HUES6 (cell line): ENCODE measurements at regions not wholly inside any gene's neighbourhood (a gene's known extent, or its start where the extent isn't known, plus 50 kb on each side); places are given as distances from the start of the nearest gene placed in this dataset.
"Not testable (repeated sequence)": the region's sequence is repeated elsewhere in the genome, so short reads cannot be mapped to it uniquely, and the experiment has no call there.

Experiments used
- H3K27ac ChIP-seq: 2 replicates; pipeline ENCODE4 v1.7.0; 2013; ENCODE audit warnings: low read depth, mild to moderate bottlenecking, low read length, inconsistent platforms
- H3K27me3 ChIP-seq: 2 replicates; pipeline ENCODE4 v1.6.1; 2013; ENCODE audit warnings: low read length; ENCODE audit not compliant: control insufficient read depth, insufficient read depth
- H3K36me3 ChIP-seq: 2 replicates; pipeline ENCODE4 v1.6.1; 2013; ENCODE audit warnings: low read length; ENCODE audit not compliant: control insufficient read depth, insufficient read depth
- H3K4me1 ChIP-seq: 2 replicates; pipeline ENCODE4 v1.6.1; 2013; ENCODE audit warnings: low read length; ENCODE audit not compliant: control insufficient read depth, insufficient read depth
- H3K4me3 ChIP-seq: 2 replicates; pipeline ENCODE4 v1.5.1; 2013; ENCODE audit warnings: low read depth, low read length
- H3K9ac ChIP-seq: one replicate; pipeline ENCODE4 v1.6.1; 2013; ENCODE audit warnings: mild to moderate bottlenecking, low read length
- H3K9me3 ChIP-seq: 2 replicates; pipeline ENCODE4 v1.6.1; 2013; ENCODE audit warnings: low read depth, low read length; ENCODE audit not compliant: control insufficient read depth, insufficient read depth

DNA sequence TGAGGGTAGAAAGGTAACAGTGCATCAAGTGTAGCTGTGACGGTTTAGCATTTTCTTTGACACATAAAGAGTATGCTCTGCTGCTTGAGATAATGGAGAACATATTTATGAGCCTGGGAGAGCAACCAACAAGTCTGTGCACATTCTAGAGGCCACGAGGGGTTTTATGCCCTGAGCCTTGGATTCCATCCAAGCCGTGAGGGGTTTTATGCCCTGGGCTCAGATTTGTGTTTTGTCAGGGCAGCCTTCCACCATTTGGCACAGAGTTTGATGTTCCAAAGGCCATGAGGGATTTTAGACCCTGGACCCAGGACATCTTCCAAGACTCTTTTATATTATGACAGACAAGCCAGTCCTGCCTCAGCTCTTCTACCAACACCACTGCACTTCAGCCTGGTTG, 106.4 kb downstream of the ZNF486 start:
- H3K4me3 ChIP-seq: no peak overlapping the region
- H3K36me3 ChIP-seq: no peaks in the 10 kb centered on the region
- H3K27ac ChIP-seq: no peak overlapping the region
- no peaks in the 10 kb centered on the region for H3K27me3 ChIP-seq
- no peak overlapping the region for H3K9ac ChIP-seq
- no peaks in the 10 kb centered on the region; the same call in 1 of the 2 replicates for H3K4me1 ChIP-seq
- H3K9me3 ChIP-seq: peaks cover 8% of the 10 kb centered on the region; the same call in 1 of the 2 replicates

DNA sequence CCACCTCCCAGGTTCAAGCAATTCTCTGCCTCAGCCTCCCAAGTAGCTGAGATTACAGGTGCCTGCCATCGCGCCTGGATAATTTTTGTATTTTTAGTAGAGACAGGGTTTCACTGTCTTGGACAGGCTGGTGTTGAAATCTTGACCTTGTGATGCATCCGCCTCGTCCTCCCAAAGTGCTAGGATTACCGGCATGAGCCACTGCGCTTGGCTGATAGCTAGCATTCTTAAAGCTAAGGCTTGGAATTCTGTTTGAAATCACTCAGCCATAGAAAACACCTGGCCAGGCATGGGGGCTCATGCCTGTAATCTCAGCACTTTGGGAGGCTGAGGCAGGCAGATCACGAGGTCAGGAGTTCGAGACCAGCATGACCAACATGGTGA, 105.6 kb downstream of the ZNF486 start:
- H3K9ac ChIP-seq, H3K9me3 ChIP-seq, H3K4me1 ChIP-seq: not testable (repeated sequence)

DNA sequence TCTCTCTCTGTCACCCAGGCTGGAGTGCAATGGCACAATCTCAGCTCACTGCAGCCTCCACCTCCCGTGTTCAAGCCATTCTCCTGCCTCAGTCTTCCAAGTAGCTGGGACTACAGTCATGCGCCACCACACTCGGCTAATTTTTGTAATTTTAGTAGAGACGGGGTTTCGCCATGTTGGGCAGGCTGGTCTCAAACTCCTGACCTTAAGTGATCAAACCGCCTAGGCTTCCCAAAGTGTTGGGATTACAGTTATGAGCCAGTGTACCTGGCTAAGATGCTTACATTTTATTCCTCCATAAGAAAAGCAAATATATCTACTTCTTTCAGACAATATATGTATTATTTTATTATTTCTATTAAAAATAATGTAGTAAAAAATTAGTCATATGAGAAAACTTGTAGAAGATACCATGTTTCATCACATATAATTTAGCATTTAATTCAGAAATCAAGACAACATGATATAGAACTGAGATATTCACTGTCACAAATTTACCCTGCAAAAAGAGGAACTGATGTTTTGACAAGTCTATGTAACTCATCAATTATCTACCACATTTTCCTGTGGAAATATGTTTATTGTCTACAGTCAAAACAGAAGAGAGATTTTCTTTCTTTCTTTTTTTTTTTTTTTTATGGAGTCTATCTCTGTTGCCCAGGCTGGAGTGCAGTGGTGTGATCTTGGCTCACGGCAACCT, 105.1 kb downstream of the ZNF486 start:
- not testable (repeated sequence) for H3K27me3 ChIP-seq, H3K9me3 ChIP-seq, H3K4me1 ChIP-seq, H3K36me3 ChIP-seq, H3K27ac ChIP-seq, H3K9ac ChIP-seq, H3K4me3 ChIP-seq

More for the DNA sequence above, 105.6 kb downstream of the ZNF486 start:
- not testable (repeated sequence) for H3K4me3 ChIP-seq, H3K36me3 ChIP-seq, H3K27ac ChIP-seq, H3K27me3 ChIP-seq

DNA sequence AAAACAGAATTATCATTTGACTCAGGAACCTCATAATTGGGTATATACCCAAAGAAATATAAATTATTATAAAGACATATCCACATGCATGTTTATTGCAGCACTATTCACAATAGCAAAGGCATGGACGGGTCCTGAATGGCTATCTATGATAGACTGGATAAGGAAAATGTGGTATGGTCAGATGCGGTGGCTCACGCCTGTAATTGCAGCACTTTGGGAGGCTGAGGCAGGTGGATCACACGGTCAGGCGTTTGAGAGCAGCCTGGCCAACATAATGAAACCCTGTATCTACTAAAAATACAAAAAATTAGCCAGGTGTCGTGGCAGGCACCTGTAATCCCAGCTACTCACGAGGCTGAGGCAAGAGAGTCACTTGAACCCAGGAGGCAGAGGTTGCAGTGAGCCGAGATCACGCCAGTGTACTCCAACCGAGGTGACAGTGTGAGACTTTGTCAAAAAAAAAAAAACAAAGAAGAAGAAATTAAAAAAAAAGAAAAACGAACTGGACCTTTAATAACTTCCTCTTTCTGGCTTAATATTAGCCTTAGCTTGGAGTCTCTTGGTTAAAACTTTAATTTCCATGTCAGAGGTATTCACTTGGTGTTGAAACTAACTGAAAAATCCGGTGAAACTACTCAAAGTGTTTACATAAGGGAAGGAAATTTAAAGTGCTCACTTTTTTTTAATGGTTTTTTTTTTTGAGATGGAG, 104.4 kb downstream of the ZNF486 start:
- H3K9me3 ChIP-seq: peaks cover 8% of the 10 kb centered on the region; the same call in 1 of the 2 replicates
- H3K4me3 ChIP-seq: no peak overlapping the region
- H3K4me1 ChIP-seq: no peaks in the 10 kb centered on the region; the same call in 1 of the 2 replicates
- no peaks in the 10 kb centered on the region for H3K36me3 ChIP-seq
- H3K9ac ChIP-seq: no peak overlapping the region
- H3K27ac ChIP-seq: no peak overlapping the region
- no peaks in the 10 kb centered on the region for H3K27me3 ChIP-seq

DNA sequence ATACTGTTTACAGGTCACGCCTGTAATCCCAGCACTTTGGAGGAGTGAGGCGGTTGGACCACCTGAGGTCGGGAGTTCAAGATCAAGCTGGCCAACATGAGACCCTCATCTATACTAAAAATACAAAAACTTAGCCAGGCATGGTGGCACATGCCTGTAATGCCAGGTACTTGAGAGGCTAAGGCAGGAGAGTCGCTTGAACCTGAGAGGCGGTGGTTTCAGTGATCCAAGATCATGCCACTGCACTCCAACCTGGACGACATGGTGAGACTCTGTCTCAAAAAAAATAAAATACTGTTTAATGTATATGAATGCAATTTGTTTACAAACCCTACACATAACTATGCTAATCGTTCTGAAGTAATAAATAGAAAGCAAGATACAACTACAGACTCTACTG, 102.4 kb downstream of the ZNF486 start:
- Histone ChIP-seq H3K36me3 (no peaks in the 10 kb centered on the region), H3K27me3 (no peaks in the 10 kb centered on the region), H3K9me3 (peaks cover 4% of the 10 kb centered on the region; the same call in 1 of the 2 replicates), H3K9ac (no peak overlapping the region), H3K4me3 (no peak overlapping the region), H3K4me1 (no peaks in the 10 kb centered on the region; the same call in 1 of the 2 replicates), H3K27ac (no peak overlapping the region)

DNA sequence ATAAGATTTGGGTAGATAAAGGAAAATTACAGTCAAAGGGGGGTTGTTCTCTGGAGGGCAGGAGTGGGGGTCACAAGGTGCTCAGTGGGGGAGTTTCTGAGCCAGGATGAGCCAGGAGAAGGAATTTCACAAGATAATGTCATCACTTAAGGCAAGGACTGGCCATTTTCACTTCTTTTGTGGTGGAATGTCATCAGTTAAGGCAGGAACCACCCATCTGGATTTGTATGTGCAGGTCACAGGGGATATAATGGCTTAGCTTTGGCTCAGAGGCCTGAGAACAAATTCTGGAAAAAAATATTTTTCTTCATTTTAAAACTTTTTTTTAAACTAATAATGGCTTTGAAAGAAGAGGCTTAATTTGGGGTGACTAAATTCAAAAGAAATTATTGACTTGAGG, 94.5 kb downstream of the ZNF486 start:
- not testable (repeated sequence) for H3K4me3 ChIP-seq, H3K9me3 ChIP-seq, H3K36me3 ChIP-seq, H3K27me3 ChIP-seq, H3K9ac ChIP-seq
- H3K4me1 ChIP-seq: peaks cover 15% of the 10 kb centered on the region; the same call in 1 of the 2 replicates
- peak overlapping the region; percentile 77; the same call in 1 of the 2 replicates for H3K27ac ChIP-seq

DNA sequence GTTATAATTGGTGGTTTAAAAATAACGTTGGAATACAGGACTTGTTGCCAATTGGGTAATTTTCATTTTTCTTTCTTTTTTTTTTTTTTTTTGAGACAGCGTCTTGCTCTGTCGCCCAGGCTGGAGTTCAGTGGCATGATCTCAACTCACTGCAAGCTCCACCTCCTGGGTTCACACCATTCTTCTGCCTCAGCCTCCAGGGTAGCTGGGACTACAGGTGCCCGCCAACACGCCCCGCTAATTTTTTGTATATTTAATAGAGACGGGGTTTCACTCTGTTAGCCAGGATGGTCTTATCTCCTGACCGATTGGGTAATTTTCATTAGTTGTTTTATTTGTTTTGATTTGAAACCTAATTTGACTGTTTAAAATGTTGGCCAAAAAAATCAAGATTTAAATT, 93.7 kb downstream of the ZNF486 start:
- not testable (repeated sequence) for H3K9me3 ChIP-seq, H3K27me3 ChIP-seq, H3K4me3 ChIP-seq, H3K9ac ChIP-seq, H3K36me3 ChIP-seq
- Histone ChIP-seq H3K27ac (peak overlapping the region; percentile 85), H3K4me1 (peaks cover 15% of the 10 kb centered on the region; the same call in 1 of the 2 replicates)

DNA sequence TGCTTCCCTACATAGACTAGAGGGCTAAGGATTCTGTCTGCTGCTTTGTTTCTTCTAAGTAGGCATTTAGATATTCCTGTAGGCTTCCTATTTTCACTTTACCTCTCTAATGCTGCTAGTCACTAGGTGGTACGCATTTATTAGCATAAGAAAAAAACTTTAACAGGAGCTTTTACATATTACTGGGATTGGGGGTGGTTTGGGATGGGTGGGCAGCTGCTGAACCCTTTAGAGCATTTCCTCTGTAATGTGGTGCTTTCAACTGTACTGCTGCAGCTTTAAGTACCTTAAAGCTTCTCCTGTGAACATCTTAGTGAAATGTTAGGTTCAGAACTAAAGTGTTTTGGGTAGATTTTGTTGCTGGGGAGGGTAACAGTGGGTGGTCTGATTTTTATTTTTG, 92.6 kb downstream of the ZNF486 start:
- Histone ChIP-seq H3K9ac (no peak overlapping the region), H3K4me1 (peaks cover 15% of the 10 kb centered on the region; the same call in 1 of the 2 replicates), H3K36me3 (no peaks in the 10 kb centered on the region), H3K4me3 (no peak overlapping the region; the same call in 1 of the 2 replicates), H3K27ac (peak overlapping the region; percentile 94; the same call in 1 of the 2 replicates), H3K27me3 (no peaks in the 10 kb centered on the region), H3K9me3 (peaks cover 5% of the 10 kb centered on the region; the same call in 1 of the 2 replicates)

DNA sequence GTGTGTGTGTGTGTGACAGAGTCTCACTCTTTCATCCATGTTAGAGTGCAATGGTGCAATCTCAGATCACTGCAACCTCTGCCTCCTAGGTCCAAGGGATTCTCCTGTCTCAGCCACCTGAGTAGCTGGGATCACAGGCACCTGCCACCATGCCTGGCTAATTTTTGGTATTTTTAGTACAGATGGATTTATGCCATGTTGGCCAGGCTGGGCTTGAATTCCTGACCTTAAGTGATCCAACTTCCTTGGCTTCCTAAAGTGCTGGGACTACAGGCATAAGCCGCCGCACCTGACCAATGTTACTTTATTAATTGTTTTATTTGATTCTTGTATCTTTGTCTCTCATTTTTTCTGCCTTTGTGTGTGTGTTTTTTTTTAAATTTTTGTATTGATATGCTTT, 89.6 kb downstream of the ZNF486 start:
- Histone ChIP-seq H3K4me1 (peaks cover 11% of the 10 kb centered on the region; the same call in 1 of the 2 replicates), H3K9ac (no peak overlapping the region), H3K27ac (no peak overlapping the region), H3K27me3 (no peaks in the 10 kb centered on the region), H3K9me3 (peaks cover 2% of the 10 kb centered on the region; the same call in 1 of the 2 replicates), H3K4me3 (no peak overlapping the region), H3K36me3 (no peaks in the 10 kb centered on the region)

DNA sequence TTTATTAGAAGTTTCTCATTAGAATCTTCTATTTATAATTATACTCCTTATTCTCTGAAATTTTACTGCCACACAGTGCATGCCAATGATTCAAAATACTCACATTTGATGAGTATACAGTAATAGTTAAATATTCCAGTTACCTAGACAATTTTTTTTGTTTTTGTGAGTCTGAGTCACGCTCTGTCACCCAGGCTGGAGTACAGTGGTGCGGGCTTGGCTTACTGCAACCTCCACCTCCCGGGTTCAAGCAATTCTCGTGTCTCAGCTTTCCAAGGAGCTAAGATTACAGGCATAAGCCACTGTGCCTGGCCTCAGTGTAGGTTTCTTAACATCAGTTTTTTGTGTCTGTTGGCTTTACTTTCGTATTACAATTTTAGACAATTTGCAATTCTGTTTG, 87.1 kb downstream of the ZNF486 start:
- no peaks in the 10 kb centered on the region for H3K27me3 ChIP-seq
- no peak overlapping the region for H3K4me3 ChIP-seq
- peaks cover 8% of the 10 kb centered on the region; the same call in 1 of the 2 replicates for H3K4me1 ChIP-seq
- no peaks in the 10 kb centered on the region for H3K36me3 ChIP-seq
- H3K9ac ChIP-seq: no peak overlapping the region
- no peak overlapping the region for H3K27ac ChIP-seq
- H3K9me3 ChIP-seq: peaks cover 2% of the 10 kb centered on the region; the same call in 1 of the 2 replicates

DNA sequence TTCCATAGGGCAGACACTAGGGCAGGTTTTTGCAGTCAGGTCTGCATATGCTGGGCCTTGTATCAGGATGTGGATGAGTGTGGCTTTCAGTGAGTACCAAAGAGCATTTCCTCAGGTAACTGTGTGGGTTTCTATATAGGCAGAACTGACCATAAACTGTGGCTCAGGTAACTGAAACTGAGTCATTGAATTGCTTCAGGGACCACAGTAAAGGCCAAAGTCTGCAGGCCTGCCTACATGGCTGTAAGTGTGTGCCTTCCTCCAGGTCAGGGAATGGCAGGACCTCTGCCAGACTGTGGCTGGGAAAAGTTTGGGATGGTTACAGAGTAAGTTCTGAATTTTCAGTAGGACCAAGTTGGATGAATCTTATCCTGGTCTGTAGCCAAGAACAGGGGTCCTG, 85.6 kb downstream of the ZNF486 start:
- H3K27me3 ChIP-seq: no peaks in the 10 kb centered on the region
- no peaks in the 10 kb centered on the region for H3K36me3 ChIP-seq
- H3K4me3 ChIP-seq: no peak overlapping the region
- no peak overlapping the region for H3K27ac ChIP-seq
- no peak overlapping the region for H3K9ac ChIP-seq
- peaks cover 2% of the 10 kb centered on the region; the same call in 1 of the 2 replicates for H3K9me3 ChIP-seq
- peaks cover 13% of the 10 kb centered on the region; the same call in 1 of the 2 replicates for H3K4me1 ChIP-seq
